Ectodermal cell (in vitro differentiated cells): ENCODE measurements at regions not wholly inside any gene's neighbourhood (a gene's known extent, or its start where the extent isn't known, plus 50 kb on each side); places are given as distances from the start of the nearest gene placed in this dataset.
"Not testable (repeated sequence)": the region's sequence is repeated elsewhere in the genome, so short reads cannot be mapped to it uniquely, and the experiment has no call there.

ENCODE experiments used
- H3K27ac ChIP-seq: 2 replicates; pipeline ENCODE4 v1.7.0; 2013; ENCODE audit warnings: mild to moderate bottlenecking, low read depth, low read length; ENCODE audit not compliant: insufficient read depth, poor library complexity, severe bottlenecking
- H3K27me3 ChIP-seq: 2 replicates; pipeline ENCODE4 v1.7.0; 2013; ENCODE audit warnings: mild to moderate bottlenecking, low read length; ENCODE audit not compliant: insufficient read depth, control insufficient read depth, poor library complexity, severe bottlenecking
- H3K36me3 ChIP-seq: one replicate; pipeline ENCODE4 v1.7.0; 2013; ENCODE audit warnings: low read length; ENCODE audit not compliant: control insufficient read depth, insufficient read depth
- H3K4me1 ChIP-seq: one replicate; pipeline ENCODE4 v1.7.0; 2013; ENCODE audit warnings: low read length; ENCODE audit not compliant: control insufficient read depth, insufficient read depth
- H3K4me3 ChIP-seq: 2 replicates; pipeline ENCODE4 v1.7.0; 2013; ENCODE audit warnings: low read depth, low read length, control low read depth; ENCODE audit not compliant: insufficient read depth
- H3K9me3 ChIP-seq: 2 replicates; pipeline ENCODE4 v1.7.0; 2013; ENCODE audit warnings: mild to moderate bottlenecking, low read length, moderate library complexity; ENCODE audit not compliant: control insufficient read depth
- WGBS, 2 experiments: methylation state at CpG; one replicate each; pipeline ENCODE4 v1.1.7; 2013; ENCODE audit warnings: missing lambda C conversion rate in 2 of 2; 5-methylcytosine and 5-hydroxymethylcytosine counted together

- Histone ChIP-seq H3K36me3 (no peaks in the 10 kb centered on the region), H3K4me3 (no peak overlapping the region), H3K4me1 (no peaks in the 10 kb centered on the region), H3K27me3 (no peaks in the 10 kb centered on the region), H3K9me3 (no peaks in the 10 kb centered on the region), H3K27ac (no peak overlapping the region)
- WGBS, 2 experiments: 84 to 91% methylated on average over 12 to 15 of the region's 16 CpGs
Observed at GRCh38 chr1:29557701-29558600, 321.6 kb downstream of the PTPRU start.

- Histone ChIP-seq H3K4me1 (no peaks in the 10 kb centered on the region), H3K36me3 (no peaks in the 10 kb centered on the region), H3K27me3 (no peaks in the 10 kb centered on the region), H3K9me3 (no peaks in the 10 kb centered on the region), H3K27ac (no peak overlapping the region), H3K4me3 (no peak overlapping the region)
- WGBS, 2 experiments: 87 to 89% methylated on average over 5 of the region's 5 CpGs
Observed at GRCh38 chr1:29557066-29557465, 320.7 kb downstream of the PTPRU start.

DNA sequence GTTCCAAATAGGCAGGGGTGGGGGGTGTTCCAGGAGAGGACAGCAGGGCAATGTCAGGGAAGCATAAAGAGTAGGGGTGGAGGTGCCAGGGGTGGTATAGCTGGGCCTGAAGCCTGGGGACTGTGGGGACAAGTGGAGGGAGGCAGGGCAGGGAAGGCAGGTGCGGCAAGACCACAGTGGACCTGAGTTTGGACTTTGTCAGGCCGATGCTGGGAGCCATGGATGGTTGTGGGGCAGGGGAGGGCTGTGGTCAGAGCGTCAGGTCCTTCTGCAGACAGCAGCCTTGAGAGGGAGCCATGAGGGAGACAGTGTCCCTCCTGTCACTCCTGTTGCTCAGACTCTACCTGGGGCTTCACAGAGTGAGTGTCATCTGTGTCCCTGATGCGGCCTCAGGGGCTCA, 320.3 kb downstream of the PTPRU start:
- H3K9me3 ChIP-seq: no peaks in the 10 kb centered on the region
- H3K27me3 ChIP-seq: no peaks in the 10 kb centered on the region
- no peak overlapping the region for H3K27ac ChIP-seq
- H3K4me1 ChIP-seq: no peaks in the 10 kb centered on the region
- H3K4me3 ChIP-seq: no peak overlapping the region
- H3K36me3 ChIP-seq: no peaks in the 10 kb centered on the region
- WGBS, 2 experiments: 66 to 68% methylated on average over 4 of the region's 4 CpGs

DNA sequence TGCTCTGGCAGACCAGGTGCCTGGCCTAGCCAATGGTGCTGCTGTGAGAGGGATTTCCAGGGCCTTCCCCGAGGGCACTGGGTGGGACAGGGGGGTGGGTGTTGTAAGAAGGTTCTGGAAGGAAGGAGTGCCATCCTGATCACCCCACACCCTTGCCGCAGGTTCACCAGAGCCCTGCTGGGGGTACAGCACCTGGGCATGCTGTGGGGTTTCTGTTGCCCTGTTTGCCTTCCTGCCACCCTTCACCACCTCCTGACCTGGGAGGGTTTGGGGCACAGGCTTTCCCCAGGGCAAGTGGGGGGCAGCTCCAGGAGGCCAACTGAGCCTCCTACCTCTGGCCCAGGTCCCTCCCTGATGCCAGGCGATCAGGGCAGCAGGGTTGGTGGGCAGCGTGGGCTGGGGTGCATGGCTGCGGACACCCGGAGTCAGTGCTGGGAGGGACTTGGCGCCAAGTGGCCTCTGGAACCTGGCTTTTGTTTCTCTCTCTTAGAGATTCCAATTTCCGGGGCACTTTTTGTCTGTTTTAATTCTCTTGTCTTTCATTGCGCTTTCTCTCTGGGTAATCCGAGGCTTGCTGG, 318.8 kb downstream of the PTPRU start:
- Histone ChIP-seq H3K4me3 (no peak overlapping the region), H3K4me1 (no peaks in the 10 kb centered on the region), H3K9me3 (no peaks in the 10 kb centered on the region), H3K27ac (no peak overlapping the region), H3K36me3 (no peaks in the 10 kb centered on the region), H3K27me3 (no peaks in the 10 kb centered on the region)
- WGBS, 2 experiments: 91 to 97% methylated on average over 10 of the region's 10 CpGs

DNA sequence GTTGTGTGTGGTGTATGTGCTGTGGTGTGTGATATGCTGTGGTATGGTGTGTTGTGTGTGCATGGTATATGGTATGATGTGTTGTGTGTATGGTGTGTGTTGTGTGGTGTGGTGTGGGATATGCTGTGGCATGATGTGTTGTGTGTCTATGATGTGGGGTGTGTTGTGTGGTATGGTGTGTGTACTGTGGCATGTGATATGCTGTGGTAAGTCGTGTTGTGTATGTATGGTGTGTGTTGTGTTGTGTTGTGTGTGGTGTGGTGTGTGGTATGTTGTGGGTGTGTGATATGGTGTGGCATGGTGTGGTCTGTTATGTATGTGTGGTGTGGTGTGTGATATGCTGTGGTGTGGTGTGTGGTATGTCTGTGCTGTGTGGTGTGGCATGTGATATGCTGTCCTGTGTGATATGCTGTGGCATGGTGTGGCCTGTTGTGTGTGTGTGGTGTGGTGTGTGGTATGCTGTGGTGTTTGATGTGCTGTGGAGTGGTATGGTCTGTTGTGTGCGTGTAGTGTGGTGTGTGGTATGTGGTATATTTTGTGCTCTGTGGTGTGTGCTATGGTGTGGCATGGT, 318.0 kb downstream of the PTPRU start:
- Histone ChIP-seq H3K4me1 (no peaks in the 10 kb centered on the region), H3K27me3 (no peaks in the 10 kb centered on the region), H3K9me3 (no peaks in the 10 kb centered on the region), H3K36me3 (no peaks in the 10 kb centered on the region), H3K27ac (no peak overlapping the region), H3K4me3 (no peak overlapping the region)
- WGBS, 2 experiments: 88 to 92% methylated on average over 2 of the region's 2 CpGs

- no peaks in the 10 kb centered on the region for H3K36me3 ChIP-seq
- no peak overlapping the region for H3K4me3 ChIP-seq
- WGBS, 2 experiments: 90 to 91% methylated on average over 21 of the region's 21 CpGs
- no peaks in the 10 kb centered on the region for H3K9me3 ChIP-seq
- H3K27me3 ChIP-seq: no peaks in the 10 kb centered on the region
- no peak overlapping the region for H3K27ac ChIP-seq
- H3K4me1 ChIP-seq: no peaks in the 10 kb centered on the region
Observed at GRCh38 chr1:29551123-29551936, 315.0 kb downstream of the PTPRU start.

DNA sequence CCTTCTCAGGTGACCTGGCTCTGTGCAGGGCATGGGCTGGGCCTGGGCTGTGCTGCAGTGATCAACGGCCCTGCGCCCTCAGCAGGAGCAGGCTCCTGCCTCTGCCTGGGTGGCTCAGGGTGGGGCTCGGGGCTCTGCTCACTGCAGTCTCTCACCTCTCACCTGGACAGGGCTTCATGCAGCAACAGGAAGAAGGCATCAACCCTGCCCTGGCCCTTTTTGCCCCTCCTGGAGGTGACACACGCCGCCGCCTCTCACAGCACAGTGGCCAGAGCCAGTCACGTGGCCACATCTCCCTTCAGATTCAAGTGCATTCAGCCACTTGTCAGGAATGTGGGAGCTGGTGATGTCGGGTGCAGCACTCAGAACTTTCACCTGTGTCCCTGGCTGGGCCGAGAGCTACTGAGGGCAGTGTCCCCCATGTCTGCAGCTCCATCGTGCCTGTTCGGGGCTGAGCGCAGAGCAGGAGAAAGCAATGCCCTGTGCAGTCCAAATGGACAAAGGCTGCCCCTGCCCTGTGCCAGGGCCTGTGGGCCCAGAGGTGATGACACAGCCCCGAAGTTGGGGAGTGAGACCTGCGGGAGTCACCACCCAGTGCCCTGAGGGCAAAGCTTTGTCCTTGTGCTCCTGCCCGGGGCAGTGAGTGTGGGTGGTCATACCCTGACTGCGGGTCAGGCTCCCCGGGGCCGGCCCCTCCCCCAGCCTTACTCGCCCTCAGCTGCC, 314.0 kb downstream of the PTPRU start:
- Histone ChIP-seq H3K9me3 (no peaks in the 10 kb centered on the region), H3K4me1 (no peaks in the 10 kb centered on the region), H3K4me3 (no peak overlapping the region), H3K27me3 (no peaks in the 10 kb centered on the region), H3K36me3 (no peaks in the 10 kb centered on the region), H3K27ac (no peak overlapping the region)
- 84 to 85% methylated on average over 19 of the region's 19 CpGs for WGBS, 2 experiments

- not testable (repeated sequence) for H3K4me1 ChIP-seq, H3K27me3 ChIP-seq, H3K36me3 ChIP-seq, H3K4me3 ChIP-seq, H3K27ac ChIP-seq, H3K9me3 ChIP-seq
- WGBS, 2 experiments: 79 to 86% methylated on average over 7 of the region's 7 CpGs
Observed at GRCh38 chr1:29549728-29550118, 313.4 kb downstream of the PTPRU start.

DNA sequence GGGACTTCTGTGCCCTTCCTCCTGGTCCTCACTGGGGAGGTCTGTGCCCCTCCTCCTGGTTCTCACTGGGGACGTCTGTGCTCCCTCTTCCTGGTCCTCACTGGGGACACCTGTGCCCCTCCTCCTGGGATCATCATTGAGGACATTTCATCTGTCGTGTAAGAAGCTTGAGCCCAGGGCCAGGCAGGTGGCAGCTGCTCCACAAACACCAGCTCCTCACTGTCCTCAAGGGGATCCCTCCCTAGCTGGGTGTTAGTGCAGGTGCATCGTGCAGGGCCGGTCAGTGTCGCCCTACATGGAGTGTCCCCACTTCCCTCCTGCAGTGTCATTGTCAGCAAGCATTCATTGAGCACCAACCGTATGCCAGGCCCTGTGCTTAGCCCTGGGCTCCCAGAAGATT, 312.7 kb downstream of the PTPRU start:
- H3K4me3 ChIP-seq: no peak overlapping the region
- H3K27me3 ChIP-seq: no peaks in the 10 kb centered on the region
- 81% methylated on average over 6 of the region's 6 CpGs for WGBS, 2 experiments
- H3K4me1 ChIP-seq: no peaks in the 10 kb centered on the region
- H3K9me3 ChIP-seq: no peaks in the 10 kb centered on the region
- H3K36me3 ChIP-seq: no peaks in the 10 kb centered on the region
- H3K27ac ChIP-seq: no peak overlapping the region
